Uterus (tissue), 3 donors: ENCODE measurements at regions not wholly inside any gene's neighbourhood (a gene's known extent, or its start where the extent isn't known, plus 50 kb on each side); places are given as distances from the start of the nearest gene placed in this dataset.
"Not testable (repeated sequence)": the region's sequence is repeated elsewhere in the genome, so short reads cannot be mapped to it uniquely, and the experiment has no call there.

Source experiments
- DNase-seq, 2 donors: peaks; one replicate each; pipeline ENCODE4 v3.0.0-alpha.2; 2019 to 2020
- H3K27ac ChIP-seq, 2 donors: fragments of 200-600 bp; sonication (generic); 1 replicate in 1 of 2; 2 replicates in 1 of 2; pipeline ENCODE4 v1.5.1; 2016 to 2018
- H3K27me3 ChIP-seq, 2 donors: fragments of 200-600 bp; sonication (generic); one replicate each; pipeline ENCODE4 v1.5.1; 2018 to 2019; ENCODE audit warnings: control low read depth in 1 of 2
- H3K36me3 ChIP-seq, 2 donors: fragments of 200-600 bp; sonication (generic); one replicate each; pipeline ENCODE4 v1.5.1; 2019; ENCODE audit warnings: control low read depth in 1 of 2
- H3K4me1 ChIP-seq, 2 donors: fragments of 200-600 bp; sonication (generic); one replicate each; pipeline ENCODE4 v1.5.1; 2018 to 2019; ENCODE audit warnings: control low read depth in 1 of 2
- H3K4me3 ChIP-seq, 2 donors: fragments of 200-600 bp; sonication (generic); 1 replicate in 1 of 2; 2 replicates in 1 of 2; pipeline ENCODE4 v1.5.1; 2018 to 2019; ENCODE audit warnings: mild to moderate bottlenecking in 1 of 2
- H3K9me3 ChIP-seq, 2 donors: fragments of 200-600 bp; sonication (generic); one replicate each; pipeline ENCODE4 v1.5.1; 2019; ENCODE audit warnings: control low read depth in 1 of 2
- POLR2A ChIP-seq, 2 donors: fragments of 450-650 bp; IDR thresholded peaks; one replicate each; pipeline ENCODE4 v1.6.1; 2016; ENCODE audit warnings: antibody characterized with exemption in 2 of 2, mild to moderate bottlenecking in 1 of 2, moderate library complexity in 1 of 2
- intact Hi-C: fragments of 100-400 bp; cut with DNase I; formaldehyde crosslinking; loops from one replicate; pipeline ENCODE4 v1.15.1; 2023; ENCODE audit warnings: low total_unique reads
- TF ChIP-seq, protein P1 (sequence below), 4 experiments: fragments of 200-600 bp in 2 of 4; fragments of 450-650 bp in 2 of 4; sonication (generic) in 2 of 4; IDR thresholded peaks; one replicate each; pipeline ENCODE4 v1.5.1; 2016 to 2019; ENCODE audit warnings: antibody characterized with exemption in 4 of 4, mild to moderate bottlenecking in 2 of 4, moderate library complexity in 1 of 4
- donor health status: DM: yes; HTN: yes; CAD: no.

DNA sequence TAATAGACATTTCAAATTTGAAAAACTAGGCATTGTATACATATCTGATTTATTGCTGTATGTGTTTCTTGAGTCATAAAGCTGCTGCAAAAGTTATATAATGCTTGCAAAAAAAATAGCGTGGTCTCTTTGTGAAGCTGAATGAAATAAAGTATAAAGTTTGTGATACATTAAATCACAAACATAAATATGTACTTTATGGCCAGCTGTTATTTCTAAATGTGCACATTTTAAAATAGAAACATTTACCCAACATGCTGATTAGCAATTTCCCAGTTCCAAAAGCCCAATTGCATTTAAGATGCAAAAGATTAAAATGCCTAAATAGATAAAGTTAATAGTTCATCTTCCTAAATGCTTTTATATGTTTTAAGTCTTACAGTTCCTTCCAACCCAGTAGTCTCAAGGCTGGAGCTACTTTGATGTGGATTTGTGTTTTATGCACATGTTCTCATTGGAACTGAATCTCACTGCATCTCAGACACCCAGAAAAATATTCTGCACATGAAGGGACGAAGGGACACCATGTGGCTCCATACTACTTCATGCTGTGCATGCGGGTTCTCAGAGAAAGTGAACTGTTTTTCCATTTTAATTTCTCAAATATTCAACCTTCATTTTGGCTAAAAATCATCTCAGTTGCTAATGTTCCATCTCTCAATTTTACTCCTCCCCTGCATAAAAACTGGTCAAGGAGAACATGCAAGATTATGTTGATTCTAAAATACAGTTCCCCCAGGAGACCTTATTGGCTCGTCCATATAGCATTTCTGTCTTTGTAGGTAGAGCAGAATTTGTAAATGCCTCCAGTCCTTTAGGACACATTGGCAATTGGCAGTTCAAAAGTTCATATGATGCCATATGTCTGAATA lies 304.6 kb downstream of the MTX2 start:
- intact Hi-C loops: no loop called here

DNA sequence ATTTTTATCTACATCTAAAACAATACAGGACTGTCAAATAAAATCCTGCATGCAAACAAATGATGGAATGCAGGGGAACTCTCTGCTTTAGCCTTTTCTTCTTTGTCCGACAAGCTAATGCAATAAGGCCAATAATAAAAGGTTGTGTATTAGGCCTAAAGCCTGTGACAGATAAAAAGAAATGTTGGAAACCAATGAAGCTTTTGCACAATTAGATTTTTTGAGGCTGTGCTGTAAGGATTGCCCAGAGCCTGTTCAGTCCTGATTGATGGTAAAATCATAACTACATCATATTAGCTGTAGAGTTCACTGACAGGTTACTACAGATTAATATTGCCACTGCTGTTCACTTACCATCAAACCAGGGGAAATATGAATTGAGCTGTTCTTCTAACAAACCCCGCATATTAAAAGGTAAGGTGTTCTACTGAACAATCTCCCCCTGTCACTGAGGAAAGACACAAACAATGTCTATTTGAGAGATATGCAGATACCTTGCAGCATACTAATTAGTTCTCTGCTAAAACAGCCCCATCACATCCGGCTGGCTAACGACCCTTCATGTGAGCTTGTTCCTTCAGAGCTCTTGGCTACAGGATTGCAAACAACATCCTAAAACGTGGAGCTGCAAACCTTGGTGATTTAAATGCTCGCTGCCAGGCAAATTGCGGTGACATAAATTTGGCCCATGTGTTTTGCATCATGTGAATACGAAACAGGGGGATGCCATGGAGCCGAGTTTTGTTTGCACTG lies 305.4 kb downstream of the MTX2 start:
- no peak for TF ChIP-seq POLR2A (IDR thresholded peaks at IDR 0.05)
- TF ChIP-seq, protein P1, sequence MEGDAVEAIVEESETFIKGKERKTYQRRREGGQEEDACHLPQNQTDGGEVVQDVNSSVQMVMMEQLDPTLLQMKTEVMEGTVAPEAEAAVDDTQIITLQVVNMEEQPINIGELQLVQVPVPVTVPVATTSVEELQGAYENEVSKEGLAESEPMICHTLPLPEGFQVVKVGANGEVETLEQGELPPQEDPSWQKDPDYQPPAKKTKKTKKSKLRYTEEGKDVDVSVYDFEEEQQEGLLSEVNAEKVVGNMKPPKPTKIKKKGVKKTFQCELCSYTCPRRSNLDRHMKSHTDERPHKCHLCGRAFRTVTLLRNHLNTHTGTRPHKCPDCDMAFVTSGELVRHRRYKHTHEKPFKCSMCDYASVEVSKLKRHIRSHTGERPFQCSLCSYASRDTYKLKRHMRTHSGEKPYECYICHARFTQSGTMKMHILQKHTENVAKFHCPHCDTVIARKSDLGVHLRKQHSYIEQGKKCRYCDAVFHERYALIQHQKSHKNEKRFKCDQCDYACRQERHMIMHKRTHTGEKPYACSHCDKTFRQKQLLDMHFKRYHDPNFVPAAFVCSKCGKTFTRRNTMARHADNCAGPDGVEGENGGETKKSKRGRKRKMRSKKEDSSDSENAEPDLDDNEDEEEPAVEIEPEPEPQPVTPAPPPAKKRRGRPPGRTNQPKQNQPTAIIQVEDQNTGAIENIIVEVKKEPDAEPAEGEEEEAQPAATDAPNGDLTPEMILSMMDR (IDR thresholded peaks at IDR 0.05): no peak
- intact Hi-C loops: no loop called here
- Histone ChIP-seq H3K4me1 (no peaks in the 10 kb centered on the region), H3K4me3 (no peak overlapping the region), H3K9me3 (no peaks in the 10 kb centered on the region), H3K36me3 (no peaks in the 10 kb centered on the region), H3K27me3 (no peaks in the 10 kb centered on the region), H3K27ac (no peak overlapping the region)
- no peak for DNase-seq

More for the DNA sequence above, 304.6 kb downstream of the MTX2 start:
- Histone ChIP-seq H3K9me3 (no peaks in the 10 kb centered on the region), H3K4me1 (no peaks in the 10 kb centered on the region), H3K36me3 (no peaks in the 10 kb centered on the region), H3K27ac (no peak overlapping the region), H3K27me3 (no peaks in the 10 kb centered on the region), H3K4me3 (no peak overlapping the region)
- TF ChIP-seq, protein P1 (IDR thresholded peaks at IDR 0.05): no peak
- no peak for TF ChIP-seq POLR2A (IDR thresholded peaks at IDR 0.05)
- DNase-seq: no peak

DNA sequence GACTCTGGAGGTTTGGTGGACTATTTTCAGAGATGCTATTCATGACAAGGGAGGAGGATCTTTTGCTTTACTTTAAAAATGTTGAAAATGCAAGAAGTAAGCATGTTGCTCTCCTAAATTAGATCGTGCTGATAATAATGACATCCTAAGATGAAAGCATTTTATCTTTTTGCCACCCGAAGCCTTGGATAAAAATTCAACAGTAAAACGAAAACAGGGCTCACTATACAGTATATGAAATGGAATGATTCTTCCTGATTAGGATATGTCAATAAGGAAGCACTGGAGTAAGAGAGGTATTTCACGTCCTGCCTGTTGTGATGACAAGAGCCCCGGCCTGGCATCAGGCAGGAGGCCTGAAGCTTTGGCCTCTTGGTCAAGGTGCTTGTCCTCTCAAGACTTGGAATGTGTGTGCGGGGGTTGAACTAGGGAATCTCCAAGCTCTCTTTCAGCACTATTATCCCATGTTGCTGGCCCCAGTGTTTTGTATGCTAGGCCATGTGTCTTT lies 306.0 kb downstream of the MTX2 start:
- H3K27ac ChIP-seq: no peak overlapping the region
- H3K9me3 ChIP-seq: no peaks in the 10 kb centered on the region
- H3K27me3 ChIP-seq: no peaks in the 10 kb centered on the region
- H3K4me1 ChIP-seq: no peaks in the 10 kb centered on the region
- intact Hi-C loops: no loop called here
- H3K4me3 ChIP-seq: no peak overlapping the region
- no peaks in the 10 kb centered on the region for H3K36me3 ChIP-seq
- TF ChIP-seq POLR2A (IDR thresholded peaks at IDR 0.05): no peak
- TF ChIP-seq, protein P1 (IDR thresholded peaks at IDR 0.05): no peak
- no peak for DNase-seq

- intact Hi-C loops: no loop called here
- no peak overlapping the region for H3K27ac ChIP-seq
- H3K4me3 ChIP-seq: no peak overlapping the region
- H3K9me3 ChIP-seq: no peaks in the 10 kb centered on the region
- no peak for DNase-seq
- no peaks in the 10 kb centered on the region for H3K27me3 ChIP-seq
- no peaks in the 10 kb centered on the region for H3K36me3 ChIP-seq
- peaks cover 0 to under 1% of the 10 kb centered on the region in 2 donors for H3K4me1 ChIP-seq
- TF ChIP-seq POLR2A (IDR thresholded peaks at IDR 0.05): no peak
- TF ChIP-seq, protein P1 (IDR thresholded peaks at IDR 0.05): no peak
Observed at GRCh38 chr2:176577054-176577453, 307.8 kb downstream of the MTX2 start.

DNA sequence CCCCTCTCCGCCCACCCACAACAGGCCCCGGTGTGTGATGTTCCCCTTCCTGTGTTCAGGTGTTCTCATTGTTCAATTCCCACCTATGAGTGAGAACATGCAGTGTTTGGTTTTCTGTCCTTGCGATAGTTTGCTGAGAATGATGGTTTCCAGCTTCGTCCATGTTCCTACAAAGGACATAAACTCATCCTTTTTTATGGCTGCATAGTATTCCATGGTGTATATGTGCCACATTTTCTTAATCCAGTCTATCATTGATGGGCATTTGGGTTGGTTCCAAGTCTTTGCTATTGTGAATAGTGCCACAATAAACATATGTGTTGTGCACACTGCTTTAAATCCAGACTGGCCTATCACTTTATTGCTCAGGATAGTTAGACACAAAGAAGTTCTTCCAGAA lies 309.1 kb downstream of the MTX2 start:
- H3K4me3 ChIP-seq, intact Hi-C loops, H3K9me3 ChIP-seq, H3K27me3 ChIP-seq, DNase-seq, H3K4me1 ChIP-seq, H3K27ac ChIP-seq, H3K36me3 ChIP-seq: not testable (repeated sequence)
